Neural crest cell (in vitro differentiated cells): ENCODE measurements at regions not wholly inside any gene's neighbourhood (a gene's known extent, or its start where the extent isn't known, plus 50 kb on each side); places are given as distances from the start of the nearest gene placed in this dataset.

Experiments
- DNase-seq: peaks from one replicate; pipeline ENCODE4 v3.0.0; 2021; ENCODE audit warnings: low read depth, mixed read lengths, low spot score
- H3K27ac Mint-ChIP-seq: one replicate; pipeline ENCODE4 v1.8.0; 2021; ENCODE audit warnings: mild to moderate bottlenecking, mixed read lengths; ENCODE audit not compliant: unreplicated experiment
- H3K27me3 Mint-ChIP-seq: 2 replicates; pipeline ENCODE4 v1.8.0; 2021; ENCODE audit warnings: low read depth, mild to moderate bottlenecking, mixed read lengths
- H3K36me3 Mint-ChIP-seq: 2 replicates; pipeline ENCODE4 v1.8.0; 2021; ENCODE audit warnings: low read depth, mild to moderate bottlenecking, mixed read lengths
- H3K4me1 Mint-ChIP-seq: 2 replicates; pipeline ENCODE4 v1.8.0; 2021; ENCODE audit warnings: mixed read lengths
- H3K4me3 Mint-ChIP-seq: one replicate; pipeline ENCODE4 v1.8.0; 2021; ENCODE audit warnings: mild to moderate bottlenecking, mixed read lengths
- H3K9me3 Mint-ChIP-seq: 2 replicates; pipeline ENCODE4 v1.8.0; 2021; ENCODE audit warnings: mixed read lengths
- TF ChIP-seq, protein P1 (sequence below): fragments of 200-600 bp; sonication (generic); conservative IDR thresholded peaks from 2 replicates; pipeline ENCODE4 v1.5.0; 2021; ENCODE audit warnings: antibody characterized with exemption, mild to moderate bottlenecking

DNA sequence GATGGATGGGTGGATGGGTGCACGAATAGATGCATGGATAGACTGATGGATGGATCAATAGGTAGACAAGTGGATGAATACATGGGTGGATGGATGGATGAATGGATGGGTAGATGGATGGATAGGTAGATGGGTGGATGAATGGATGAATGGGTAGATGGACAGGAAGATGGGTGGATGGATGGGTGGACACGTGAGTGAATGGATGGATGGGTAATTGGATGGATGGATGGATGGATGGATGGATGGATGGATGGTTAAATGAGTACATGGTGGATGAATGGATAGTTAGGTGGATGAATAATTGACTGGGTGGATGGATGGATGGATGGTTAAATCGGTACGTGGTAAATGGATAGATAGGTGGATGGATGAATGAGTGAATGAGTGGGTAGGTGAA lies 89.7 kb upstream of the ZNF469 start:
- Mint-ChIP-seq H3K27ac (no peak overlapping the region), H3K4me3 (no peak overlapping the region), H3K9me3 (peaks cover 5% of the 10 kb centered on the region), H3K27me3 (no peaks in the 10 kb centered on the region), H3K36me3 (no peaks in the 10 kb centered on the region), H3K4me1 (peaks cover 3% of the 10 kb centered on the region)
- TF ChIP-seq, protein P1, sequence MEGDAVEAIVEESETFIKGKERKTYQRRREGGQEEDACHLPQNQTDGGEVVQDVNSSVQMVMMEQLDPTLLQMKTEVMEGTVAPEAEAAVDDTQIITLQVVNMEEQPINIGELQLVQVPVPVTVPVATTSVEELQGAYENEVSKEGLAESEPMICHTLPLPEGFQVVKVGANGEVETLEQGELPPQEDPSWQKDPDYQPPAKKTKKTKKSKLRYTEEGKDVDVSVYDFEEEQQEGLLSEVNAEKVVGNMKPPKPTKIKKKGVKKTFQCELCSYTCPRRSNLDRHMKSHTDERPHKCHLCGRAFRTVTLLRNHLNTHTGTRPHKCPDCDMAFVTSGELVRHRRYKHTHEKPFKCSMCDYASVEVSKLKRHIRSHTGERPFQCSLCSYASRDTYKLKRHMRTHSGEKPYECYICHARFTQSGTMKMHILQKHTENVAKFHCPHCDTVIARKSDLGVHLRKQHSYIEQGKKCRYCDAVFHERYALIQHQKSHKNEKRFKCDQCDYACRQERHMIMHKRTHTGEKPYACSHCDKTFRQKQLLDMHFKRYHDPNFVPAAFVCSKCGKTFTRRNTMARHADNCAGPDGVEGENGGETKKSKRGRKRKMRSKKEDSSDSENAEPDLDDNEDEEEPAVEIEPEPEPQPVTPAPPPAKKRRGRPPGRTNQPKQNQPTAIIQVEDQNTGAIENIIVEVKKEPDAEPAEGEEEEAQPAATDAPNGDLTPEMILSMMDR = no peak
- DNase-seq = no peak

DNA sequence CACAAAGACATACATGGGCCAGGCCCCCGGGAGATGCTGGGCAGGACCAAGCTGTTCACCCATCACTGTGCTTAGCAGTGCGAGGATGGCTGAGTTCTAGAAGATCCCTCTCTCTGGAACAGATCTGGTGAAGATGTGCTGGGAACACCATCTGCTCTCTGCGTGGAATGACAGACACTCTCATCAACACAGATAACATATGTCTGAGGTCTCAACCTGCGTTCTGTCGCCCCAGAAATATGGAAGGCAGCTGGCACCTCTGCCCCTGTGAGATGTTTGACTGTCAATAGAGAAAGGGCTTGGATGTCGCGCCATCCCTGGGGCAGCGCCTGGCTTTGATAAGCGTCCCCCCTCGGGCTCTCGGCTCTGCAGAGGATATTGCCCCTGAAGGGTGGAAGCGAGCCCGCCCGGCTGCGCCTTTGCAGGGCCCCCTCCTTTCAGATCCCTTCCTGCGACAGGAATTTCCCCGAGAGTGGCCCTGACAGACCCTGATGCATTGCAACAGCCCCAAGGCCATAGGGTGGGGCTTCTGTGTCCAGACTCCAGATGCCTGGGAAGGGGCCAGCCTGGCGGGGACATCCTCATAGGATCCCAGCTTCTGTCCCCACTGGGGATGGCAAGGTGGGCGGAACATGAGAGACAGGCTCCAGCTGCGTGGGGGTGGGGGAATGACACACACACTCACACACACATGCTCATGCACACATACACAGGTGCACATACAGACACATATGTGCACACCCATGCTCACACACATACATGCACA lies 86.9 kb upstream of the ZNF469 start:
- TF ChIP-seq, protein P1 = no peak
- Mint-ChIP-seq H3K4me3 (no peak overlapping the region), H3K9me3 (peaks cover 5% of the 10 kb centered on the region), H3K27ac (no peak overlapping the region), H3K27me3 (no peaks in the 10 kb centered on the region), H3K4me1 (peaks cover 3% of the 10 kb centered on the region), H3K36me3 (no peaks in the 10 kb centered on the region)
- no peak for DNase-seq

DNA sequence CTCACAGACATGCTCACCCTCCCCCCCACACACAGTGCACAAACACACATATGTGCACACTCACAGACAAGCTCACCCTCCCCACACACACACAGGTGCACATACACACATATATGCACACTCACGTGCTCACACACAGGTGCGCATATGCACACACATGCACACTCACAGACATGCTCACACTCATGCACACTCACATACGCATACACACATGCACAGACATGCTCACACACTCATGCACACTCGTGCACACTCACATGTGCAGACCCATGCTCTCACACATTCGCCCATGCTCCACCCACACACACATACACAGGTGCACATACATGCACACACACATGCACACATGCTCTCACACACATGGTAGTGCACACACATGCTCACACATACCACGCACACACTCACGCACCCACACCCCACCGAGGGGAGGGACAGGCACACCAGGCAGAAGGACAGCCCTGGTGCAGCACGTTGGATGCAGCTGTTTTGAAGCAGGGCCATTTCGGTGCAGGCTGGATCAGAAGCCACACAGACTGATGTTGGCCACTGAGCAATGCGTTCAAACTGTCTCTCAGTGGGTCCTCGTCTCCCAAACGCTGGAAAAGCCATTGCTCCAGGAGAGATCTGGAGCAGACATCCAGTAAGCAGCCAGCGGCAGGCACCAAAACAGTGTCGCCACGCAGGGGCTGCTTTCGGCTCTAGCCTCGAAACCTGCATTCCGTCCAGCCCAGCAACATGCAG lies 86.2 kb upstream of the ZNF469 start:
- H3K36me3 Mint-ChIP-seq = no peaks in the 10 kb centered on the region
- no peaks in the 10 kb centered on the region for H3K27me3 Mint-ChIP-seq
- TF ChIP-seq, protein P1 = no peak
- H3K27ac Mint-ChIP-seq = no peak overlapping the region
- no peak overlapping the region for H3K4me3 Mint-ChIP-seq
- DNase-seq = no peak
- H3K9me3 Mint-ChIP-seq = peaks cover 5% of the 10 kb centered on the region
- H3K4me1 Mint-ChIP-seq = peaks cover 3% of the 10 kb centered on the region

DNA sequence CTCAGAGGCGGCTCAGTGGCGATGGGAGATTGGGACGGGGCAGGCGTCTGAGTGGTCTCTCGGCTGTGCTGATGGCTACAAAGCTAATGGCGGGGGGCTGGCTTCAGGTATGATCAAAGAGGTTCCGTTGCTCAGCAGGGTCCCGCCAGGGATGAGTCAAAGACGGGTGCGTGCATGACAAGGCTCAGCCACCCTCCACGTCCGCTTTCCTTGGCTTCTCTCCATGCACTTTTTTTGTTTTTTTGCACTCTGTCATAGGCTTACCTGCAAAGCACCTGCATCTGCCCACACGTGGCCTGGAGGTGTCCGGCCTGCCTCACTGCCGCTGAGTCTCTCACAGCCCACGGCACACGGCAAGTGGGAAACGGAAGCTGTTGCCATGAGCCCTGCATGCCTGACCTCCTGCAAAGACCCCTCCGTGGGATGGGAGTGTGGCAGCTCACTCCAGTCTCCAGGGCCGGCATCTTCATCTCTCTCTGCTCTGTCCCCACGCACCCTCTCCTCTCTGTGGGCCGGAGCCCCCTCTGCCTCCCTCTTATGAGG lies 85.5 kb upstream of the ZNF469 start:
- DNase-seq = no peak
- Mint-ChIP-seq H3K27ac (peak overlapping the region; percentile 96), H3K4me1 (peaks cover 3% of the 10 kb centered on the region), H3K27me3 (no peaks in the 10 kb centered on the region), H3K9me3 (peaks cover 5% of the 10 kb centered on the region), H3K4me3 (no peak overlapping the region), H3K36me3 (no peaks in the 10 kb centered on the region)
- TF ChIP-seq, protein P1 = no peak

DNA sequence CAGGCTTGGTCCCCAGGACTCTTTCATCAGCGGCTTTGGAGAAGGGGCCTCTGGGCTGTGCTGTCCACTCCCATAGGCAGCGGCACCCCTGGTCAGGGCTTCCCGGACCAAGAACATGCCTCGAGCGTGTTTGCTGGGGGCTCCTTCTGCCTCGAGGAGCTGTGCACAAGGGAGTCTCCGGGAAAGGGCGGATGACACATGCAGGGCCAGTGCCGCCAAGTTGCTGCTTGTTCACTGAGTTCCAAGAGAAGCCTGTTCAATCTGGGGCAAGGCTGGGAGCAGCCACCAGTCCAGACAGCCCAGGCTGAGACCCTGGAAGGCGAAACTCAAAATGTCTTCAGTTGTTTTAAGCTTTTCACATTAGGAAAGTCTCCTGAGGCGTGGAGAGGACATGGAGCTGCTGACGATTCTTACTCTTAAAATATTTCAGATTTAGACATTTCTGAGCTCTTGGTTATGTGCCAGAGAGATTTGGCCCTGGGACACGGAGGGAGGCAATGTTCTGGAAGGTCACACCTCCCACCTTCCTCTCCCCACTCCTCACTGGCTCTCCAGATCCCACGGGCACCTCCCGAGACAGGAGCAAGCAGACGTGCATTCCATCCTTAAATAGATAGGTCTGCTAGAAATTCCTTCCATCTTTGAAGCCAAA lies 84.5 kb upstream of the ZNF469 start:
- Mint-ChIP-seq H3K4me3 (no peak overlapping the region), H3K27ac (peak overlapping the region; percentile 43)

More for the DNA sequence above, 84.5 kb upstream of the ZNF469 start:
- TF ChIP-seq, protein P1 = no peak
- no peak for DNase-seq
- peaks cover under 1% of the 10 kb centered on the region for H3K9me3 Mint-ChIP-seq
- peaks cover 3% of the 10 kb centered on the region for H3K4me1 Mint-ChIP-seq
- H3K36me3 Mint-ChIP-seq = no peaks in the 10 kb centered on the region
- H3K27me3 Mint-ChIP-seq = no peaks in the 10 kb centered on the region
